Kidney tubule cell (primary cell): ENCODE measurements at regions not wholly inside any gene's neighbourhood (a gene's known extent, or its start where the extent isn't known, plus 50 kb on each side); places are given as distances from the start of the nearest gene placed in this dataset.

ENCODE experiments used
- DNase-seq: peaks from one replicate; pipeline ENCODE4 v3.0.0-alpha.2; 2018; ENCODE audit warnings: low spot score

DNA sequence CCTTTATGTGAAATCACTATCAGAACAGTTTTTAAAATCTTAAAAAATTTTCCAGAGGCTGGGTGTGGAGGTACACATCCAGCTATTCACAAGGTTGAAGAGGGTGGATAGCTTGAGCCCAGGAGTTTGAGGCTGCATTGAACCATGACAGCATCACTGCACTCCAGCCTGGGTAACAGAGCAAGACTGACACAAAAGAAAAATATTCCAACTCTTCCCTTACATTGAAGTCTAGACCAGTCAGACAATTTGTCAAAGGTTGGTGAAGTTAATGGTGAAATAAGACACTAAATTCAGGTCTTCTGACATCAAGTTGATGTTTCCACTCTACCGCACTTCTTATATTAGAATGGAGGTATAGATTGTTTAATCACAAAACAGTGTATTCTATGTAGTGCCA, 52.8 kb downstream of the HYCC2 start:
- DNase-seq: peak; percentile 30

- DNase-seq: no peak
These were observed 53.4 kb upstream of the ORC2 start for GRCh38 chr2:201016859-201017258.
